HG02678 (cell line): ENCODE measurements at regions not wholly inside any gene's neighbourhood (a gene's known extent, or its start where the extent isn't known, plus 50 kb on each side); places are given as distances from the start of the nearest gene placed in this dataset.
"Not testable (repeated sequence)": the region's sequence is repeated elsewhere in the genome, so short reads cannot be mapped to it uniquely, and the experiment has no call there.

ENCODE experiments used
- ATAC-seq: cut with Tn5 transposase; IDR thresholded peaks from one replicate; pipeline ENCODE4 v1.9.1; 2021; ENCODE audit warnings: mild to moderate bottlenecking, moderate library complexity; ENCODE audit not compliant: unreplicated experiment

- ATAC-seq, result no peak
Observed at GRCh38 chr7:68125168-68125567, 1128.5 kb downstream of the TYW1 start.

GRCh38 chr7:68133045-68133444 lies 1136.4 kb downstream of the TYW1 start:
- ATAC-seq, result no peak

- no peak for ATAC-seq
Observed at GRCh38 chr7:68143345-68143744, 1146.7 kb downstream of the TYW1 start.

DNA sequence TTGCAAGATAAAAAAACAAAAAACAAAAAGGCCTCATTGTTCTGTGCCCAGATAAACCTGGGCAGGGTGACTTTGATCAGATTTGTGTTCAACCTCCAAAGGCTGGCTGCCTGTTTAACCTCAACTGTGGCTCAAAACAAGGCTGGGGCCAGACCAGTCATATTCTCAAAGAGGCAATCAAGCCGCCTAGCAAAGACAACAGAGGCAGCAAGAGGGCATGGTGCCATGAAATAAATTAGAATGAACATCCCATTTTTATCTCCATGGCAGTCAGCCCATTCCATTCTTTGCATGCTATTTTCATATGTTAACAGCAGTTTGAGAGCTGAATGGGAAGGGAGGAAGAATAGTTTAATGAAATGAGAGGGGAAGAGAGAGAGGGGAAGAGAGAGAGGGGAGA lies 1150.3 kb downstream of the TYW1 start:
- ATAC-seq, result no peak

- no peak for ATAC-seq
Observed at GRCh38 chr7:68147614-68148238, 1151.1 kb downstream of the TYW1 start.

DNA sequence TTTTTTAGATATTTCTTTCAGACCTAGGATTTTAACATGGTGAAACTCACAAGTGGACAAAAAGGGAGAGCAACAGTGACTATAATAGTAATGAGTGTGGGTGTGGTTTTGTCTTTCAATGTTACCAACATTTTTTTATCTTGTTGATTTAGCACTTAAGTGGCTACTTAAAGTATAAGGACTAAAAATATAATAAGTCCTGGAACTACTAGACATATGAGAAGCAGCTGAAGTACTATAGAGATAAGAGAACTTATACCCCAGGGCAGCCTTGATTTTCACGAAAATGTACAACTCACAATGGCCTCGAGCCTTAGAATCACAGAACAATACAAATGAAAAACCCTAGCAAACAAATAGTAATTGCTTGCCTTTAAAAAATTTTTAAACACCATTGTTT lies 1151.8 kb downstream of the TYW1 start:
- ATAC-seq, result no peak

DNA sequence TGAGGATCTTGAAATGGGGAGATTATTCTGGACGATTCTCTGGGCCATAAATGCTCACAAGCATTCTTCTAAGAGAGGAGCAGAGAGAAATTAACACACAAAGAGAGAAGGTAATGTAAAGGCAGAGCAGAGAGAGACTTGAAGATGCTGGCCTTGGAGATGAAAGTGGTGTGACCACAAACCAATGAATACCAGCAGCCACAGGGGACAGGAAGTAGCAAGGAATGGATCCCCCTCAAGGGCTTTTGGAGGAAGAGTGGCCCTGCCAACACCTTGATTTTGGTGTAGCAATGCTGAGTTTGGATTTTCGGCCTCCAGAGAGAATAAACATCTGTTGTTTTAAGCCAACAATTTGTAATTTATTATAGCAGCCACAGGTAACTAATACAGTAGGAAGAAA lies 1155.6 kb downstream of the TYW1 start:
- ATAC-seq, result no peak

- no peak for ATAC-seq
Observed at GRCh38 chr7:68155676-68156075, 1159.0 kb downstream of the TYW1 start.

GRCh38 chr7:68158686-68159295 lies 1162.2 kb downstream of the TYW1 start:
- ATAC-seq, result no peak

GRCh38 chr7:68162712-68163111 lies 1166.1 kb downstream of the TYW1 start:
- no peak for ATAC-seq

DNA sequence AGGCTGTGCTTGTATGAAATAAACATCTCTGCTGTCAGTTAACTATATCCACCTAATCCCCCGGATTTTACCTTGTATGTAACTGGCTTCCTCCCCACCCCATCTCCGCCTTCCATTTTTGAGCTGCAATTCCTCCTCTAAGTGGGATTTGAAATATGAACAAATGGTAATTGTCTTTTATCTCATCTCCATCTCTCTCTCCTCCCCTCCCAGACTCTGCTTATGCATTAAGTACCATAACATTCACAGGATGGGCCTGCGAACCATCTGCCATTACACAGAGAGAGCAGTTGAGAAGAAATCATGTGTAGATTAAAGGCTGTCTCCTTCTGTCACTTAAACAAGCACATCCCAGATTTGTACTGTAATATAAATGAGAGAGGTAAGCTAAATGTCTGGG lies 1169.9 kb downstream of the TYW1 start:
- ATAC-seq, result no peak

DNA sequence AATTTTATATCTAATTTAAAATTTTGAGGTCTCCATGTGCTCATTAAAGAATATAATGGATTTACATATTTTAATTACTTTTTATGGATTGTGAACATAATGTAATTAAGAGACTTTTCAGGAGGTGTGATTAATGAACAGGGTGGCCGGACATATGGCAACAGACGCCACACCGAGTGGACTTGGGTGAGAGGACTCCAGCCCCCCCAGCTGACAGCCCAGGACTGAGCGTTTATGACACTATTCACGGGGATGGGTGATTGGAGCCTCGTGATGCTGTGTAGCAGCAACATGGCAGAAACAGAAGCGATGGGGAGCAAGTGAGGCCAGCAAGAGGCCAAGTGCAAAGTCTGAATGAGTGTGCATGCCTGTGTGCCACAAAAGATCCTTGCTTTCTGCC lies 1176.9 kb downstream of the TYW1 start:
- no peak for ATAC-seq

GRCh38 chr7:68176974-68177373 lies 1180.3 kb downstream of the TYW1 start:
- ATAC-seq, result no peak

- ATAC-seq, result no peak
Observed at GRCh38 chr7:68180761-68181160, 1184.1 kb downstream of the TYW1 start.

- no peak for ATAC-seq
Observed at GRCh38 chr7:68183176-68183575, 1186.5 kb downstream of the TYW1 start.

GRCh38 chr7:68185631-68186456 lies 1189.2 kb downstream of the TYW1 start:
- no peak for ATAC-seq

DNA sequence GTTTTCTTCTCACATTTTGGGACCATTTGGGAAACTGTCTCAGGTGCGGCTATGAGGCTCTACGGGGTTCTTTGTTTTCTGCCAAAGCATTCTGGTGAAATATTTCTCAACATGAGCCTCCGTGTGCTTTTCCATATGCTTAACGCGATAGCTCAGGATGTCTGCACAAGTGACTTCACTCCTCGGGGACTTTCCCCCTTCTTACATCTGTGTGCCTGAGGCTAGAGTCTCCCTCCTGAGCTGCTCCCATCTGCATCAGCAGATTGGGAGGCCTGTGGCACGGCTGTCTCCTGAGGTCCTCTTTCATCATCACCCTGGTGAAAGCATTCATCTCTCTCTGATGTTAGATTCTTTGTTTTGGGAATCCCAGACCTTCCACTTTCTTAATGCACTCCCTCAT lies 1190.9 kb downstream of the TYW1 start:
- no peak for ATAC-seq

DNA sequence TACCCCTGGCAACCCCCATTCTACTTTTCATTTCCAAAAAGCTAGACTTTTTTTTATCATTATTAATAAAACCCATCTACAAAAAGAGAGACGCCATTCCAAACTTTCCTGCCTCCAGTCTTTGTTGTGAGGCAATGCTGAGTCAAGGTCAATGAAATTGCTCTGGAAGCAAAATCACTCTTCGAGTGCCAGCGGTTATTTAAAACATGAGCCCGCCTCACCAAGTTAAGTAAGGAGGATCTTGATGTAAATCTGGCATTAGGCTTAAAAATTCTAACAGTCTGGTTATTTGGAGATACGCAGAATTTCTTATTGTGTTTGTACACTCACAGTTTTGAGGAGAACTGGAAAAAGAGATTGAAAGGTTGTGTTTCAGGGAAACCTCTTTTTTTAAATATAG lies 1196.3 kb downstream of the TYW1 start:
- no peak for ATAC-seq

- ATAC-seq, result not testable (repeated sequence)
Observed at GRCh38 chr7:68195642-68196041, 1199.0 kb downstream of the TYW1 start.

DNA sequence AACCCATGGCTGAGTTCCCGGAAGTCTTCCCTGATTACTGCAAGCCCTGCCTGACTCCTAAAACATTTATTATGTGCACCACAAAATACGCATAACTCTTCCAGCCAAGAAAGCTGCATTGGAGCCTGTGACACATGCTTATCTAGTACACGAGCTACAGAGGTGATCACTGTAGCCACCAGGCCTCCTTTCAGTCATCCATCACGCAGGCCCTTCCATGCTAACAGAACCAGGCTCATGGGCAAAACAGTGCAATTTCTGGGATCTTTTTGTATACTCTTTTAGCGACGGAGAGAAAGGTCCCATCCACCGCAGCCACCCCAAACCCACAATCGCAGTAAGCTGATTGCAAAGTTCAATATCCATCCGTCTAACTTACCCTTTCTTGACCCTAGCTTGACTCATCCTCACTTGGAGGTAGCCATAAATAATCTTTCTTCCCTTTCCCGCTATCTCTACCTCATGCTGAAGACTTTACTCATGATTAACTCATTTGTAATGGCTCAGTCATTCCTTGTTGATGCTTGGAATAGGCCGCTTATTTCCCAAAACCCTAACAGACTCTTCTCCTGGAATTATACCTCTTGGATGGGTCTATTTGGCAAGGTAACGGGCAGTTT lies 1203.5 kb downstream of the TYW1 start:
- no peak for ATAC-seq

- no peak for ATAC-seq
Observed at GRCh38 chr7:68203251-68203650, 1206.6 kb downstream of the TYW1 start.

DNA sequence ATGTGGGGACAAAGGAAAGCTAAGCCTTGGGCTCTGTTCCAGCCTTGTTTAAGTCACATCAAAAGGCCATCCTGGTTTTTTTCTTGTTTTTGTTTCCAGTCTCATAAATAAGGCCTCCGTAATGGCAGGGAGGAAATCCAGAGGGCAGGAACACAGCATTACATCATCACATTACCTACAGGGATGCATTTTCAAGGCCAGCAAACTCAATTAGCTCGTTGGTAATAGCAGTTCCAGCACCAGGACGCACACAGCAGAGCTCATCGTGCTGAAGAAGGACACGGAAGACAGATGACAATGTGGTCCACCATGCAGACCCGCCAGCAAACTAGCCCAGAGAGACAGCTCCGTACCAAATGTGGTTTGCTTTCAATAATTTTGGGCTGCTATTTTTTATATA lies 1209.2 kb downstream of the TYW1 start:
- ATAC-seq, result no peak
